Uterus (tissue), 2 donors: ENCODE measurements at regions not wholly inside any gene's neighbourhood (a gene's known extent, or its start where the extent isn't known, plus 50 kb on each side); places are given as distances from the start of the nearest gene placed in this dataset.

Experiments
- POLR2A ChIP-seq, 2 donors: fragments of 450-650 bp; IDR thresholded peaks; one replicate each; pipeline ENCODE4 v1.6.1; 2016; ENCODE audit warnings: antibody characterized with exemption in 2 of 2, mild to moderate bottlenecking in 1 of 2, moderate library complexity in 1 of 2
- TF ChIP-seq, protein P1 (sequence below), 4 experiments: fragments of 200-600 bp in 2 of 4; fragments of 450-650 bp in 2 of 4; sonication (generic) in 2 of 4; IDR thresholded peaks; one replicate each; pipeline ENCODE4 v1.5.1; 2016 to 2019; ENCODE audit warnings: antibody characterized with exemption in 4 of 4, mild to moderate bottlenecking in 2 of 4, moderate library complexity in 1 of 4

DNA sequence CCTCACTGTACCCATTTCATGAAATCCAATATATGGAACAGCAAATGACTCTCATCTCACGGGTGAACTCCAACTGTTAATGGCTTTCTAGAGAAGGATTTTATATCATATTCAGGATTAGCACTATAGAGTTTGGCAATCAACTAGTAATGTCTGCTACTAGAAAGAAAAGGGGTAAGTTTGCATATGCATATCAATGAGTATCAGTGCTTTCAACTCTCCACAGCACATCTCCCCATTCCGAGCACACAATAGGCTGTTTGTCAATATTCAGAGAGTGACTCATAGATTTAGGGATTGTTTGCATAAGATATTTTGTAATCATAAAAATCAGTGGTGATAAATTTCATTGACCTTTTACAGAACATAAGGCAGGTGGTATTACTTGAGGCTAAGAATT lies 163.2 kb upstream of the LMCD1 start:
- TF ChIP-seq, protein P1, sequence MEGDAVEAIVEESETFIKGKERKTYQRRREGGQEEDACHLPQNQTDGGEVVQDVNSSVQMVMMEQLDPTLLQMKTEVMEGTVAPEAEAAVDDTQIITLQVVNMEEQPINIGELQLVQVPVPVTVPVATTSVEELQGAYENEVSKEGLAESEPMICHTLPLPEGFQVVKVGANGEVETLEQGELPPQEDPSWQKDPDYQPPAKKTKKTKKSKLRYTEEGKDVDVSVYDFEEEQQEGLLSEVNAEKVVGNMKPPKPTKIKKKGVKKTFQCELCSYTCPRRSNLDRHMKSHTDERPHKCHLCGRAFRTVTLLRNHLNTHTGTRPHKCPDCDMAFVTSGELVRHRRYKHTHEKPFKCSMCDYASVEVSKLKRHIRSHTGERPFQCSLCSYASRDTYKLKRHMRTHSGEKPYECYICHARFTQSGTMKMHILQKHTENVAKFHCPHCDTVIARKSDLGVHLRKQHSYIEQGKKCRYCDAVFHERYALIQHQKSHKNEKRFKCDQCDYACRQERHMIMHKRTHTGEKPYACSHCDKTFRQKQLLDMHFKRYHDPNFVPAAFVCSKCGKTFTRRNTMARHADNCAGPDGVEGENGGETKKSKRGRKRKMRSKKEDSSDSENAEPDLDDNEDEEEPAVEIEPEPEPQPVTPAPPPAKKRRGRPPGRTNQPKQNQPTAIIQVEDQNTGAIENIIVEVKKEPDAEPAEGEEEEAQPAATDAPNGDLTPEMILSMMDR (IDR thresholded peaks at IDR 0.05) = no peak
- no peak for TF ChIP-seq POLR2A (IDR thresholded peaks at IDR 0.05)
